DMS79 (cell line): ENCODE measurements at regions not wholly inside any gene's neighbourhood (a gene's known extent, or its start where the extent isn't known, plus 50 kb on each side); places are given as distances from the start of the nearest gene placed in this dataset.
"Not testable (repeated sequence)": the region's sequence is repeated elsewhere in the genome, so short reads cannot be mapped to it uniquely, and the experiment has no call there.

ENCODE experiments used
- DNase-seq: peaks from one replicate; lab custom pipeline; 2025; lab: John Stamatoyannopoulos, UW

DNA sequence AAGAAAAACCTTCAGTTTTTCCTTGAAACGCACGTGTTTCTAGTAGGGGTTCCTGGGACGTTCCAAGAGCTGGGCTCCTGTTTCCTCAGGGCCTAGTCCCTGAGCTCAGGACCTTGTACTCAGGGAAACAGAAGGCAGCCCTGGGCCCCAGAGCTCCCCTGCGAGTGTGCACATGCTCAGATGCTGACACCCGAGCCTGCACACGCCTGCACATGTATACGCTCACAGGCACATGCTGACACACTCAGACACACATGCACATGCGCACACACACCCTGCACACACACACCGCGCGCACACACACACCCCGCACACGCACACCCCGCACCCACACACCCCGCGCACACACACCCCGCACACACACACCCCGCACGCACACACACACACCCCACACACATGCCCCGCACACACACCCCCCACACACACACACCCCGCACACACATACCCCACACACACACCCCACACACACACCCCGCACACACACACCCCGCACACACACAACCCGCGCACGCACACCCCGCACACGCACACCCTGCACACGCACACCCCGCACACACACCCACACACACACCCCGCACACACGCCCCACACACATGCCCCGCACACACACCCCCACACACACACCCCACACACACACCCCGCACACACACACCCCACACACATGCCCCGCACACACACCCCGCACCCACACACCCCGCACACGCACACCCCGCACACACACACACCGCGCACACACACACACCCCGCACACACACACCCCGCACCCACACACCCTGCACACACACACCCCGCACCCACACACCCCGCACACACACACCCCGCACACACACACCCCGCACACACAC is 52.2 kb downstream of the CALML3 start:
- no peak for DNase-seq

DNA sequence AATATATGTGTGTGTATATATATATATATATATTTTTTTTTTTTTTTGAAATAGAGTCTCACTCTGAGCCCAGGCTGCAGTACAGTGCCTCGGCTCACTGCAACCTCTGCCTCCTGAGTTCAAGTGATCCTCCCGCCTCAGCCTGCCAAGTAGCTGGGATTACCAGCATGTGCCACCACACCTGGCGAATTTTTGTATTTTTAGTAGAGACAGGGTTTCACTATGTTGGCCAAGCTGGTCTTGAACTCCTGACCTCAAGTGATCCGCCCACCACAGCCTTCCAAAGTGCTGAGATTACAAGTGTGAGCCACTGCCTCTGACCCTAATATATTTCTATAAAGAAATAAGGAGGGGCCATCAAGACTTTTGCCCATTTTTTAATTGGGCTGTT is 55.3 kb downstream of the CALML3 start:
- not testable (repeated sequence) for DNase-seq

DNA sequence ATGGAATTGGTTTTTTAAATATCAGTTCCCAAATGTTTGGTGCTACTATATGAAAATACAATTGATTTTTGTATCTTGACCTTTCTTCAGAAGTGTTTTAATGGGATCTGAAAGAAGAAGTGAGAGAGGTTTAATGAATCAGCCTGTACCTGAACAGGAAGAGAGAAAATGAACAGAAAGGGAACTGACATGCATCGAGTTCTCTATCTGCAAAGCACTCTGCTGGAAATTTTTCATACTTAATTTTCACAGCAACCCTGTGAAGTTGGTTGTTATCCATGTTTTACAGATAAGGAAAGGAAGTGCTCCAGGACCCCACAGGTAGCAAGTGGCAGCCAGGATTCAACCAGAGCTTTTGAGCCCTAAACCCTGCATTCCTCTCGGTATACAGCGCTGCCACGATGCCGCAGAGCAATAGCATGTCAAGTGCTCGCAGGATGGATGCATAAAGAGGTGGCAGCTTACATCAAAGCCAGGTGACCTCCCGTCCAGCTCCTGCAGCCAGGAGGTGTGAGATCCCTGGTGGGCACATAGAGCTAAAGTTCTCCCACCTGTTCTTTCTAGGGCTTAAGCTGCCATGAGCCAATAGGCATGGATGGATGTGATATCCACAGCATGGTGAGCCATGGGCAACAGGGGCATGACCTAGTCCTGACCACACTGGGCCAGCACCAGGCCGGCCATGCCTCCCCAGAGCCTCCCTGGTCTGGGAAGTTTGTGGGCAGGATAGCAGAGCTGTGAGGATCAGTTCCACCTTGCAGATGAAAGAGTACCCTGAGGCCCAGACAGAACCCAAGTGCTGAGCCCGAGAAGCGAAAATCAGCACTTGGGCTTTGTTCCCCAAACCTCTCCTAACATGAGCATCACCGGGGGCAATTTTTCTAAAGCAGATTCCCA is 57.2 kb downstream of the CALML3 start:
- no peak for DNase-seq

DNA sequence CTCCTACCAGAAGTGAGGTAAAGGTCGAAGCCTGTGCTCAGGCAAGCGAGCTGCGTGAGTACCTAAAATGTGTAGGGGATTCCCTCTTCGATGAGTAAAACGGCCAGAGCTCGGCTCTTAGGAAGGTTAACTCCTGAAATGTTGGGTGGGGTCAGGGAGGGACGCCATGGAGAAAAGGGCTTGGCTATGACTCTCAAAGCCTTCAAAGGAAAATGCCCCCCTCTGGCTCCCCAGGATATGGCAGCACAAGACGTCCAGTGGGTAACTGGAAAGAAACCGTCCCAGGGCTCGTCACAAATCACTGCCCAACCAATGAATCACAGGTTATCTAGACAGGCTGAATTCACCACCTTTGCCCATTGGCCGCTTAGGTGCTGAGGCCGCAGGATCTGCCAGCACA is 58.0 kb downstream of the CALML3 start:
- no peak for DNase-seq

DNA sequence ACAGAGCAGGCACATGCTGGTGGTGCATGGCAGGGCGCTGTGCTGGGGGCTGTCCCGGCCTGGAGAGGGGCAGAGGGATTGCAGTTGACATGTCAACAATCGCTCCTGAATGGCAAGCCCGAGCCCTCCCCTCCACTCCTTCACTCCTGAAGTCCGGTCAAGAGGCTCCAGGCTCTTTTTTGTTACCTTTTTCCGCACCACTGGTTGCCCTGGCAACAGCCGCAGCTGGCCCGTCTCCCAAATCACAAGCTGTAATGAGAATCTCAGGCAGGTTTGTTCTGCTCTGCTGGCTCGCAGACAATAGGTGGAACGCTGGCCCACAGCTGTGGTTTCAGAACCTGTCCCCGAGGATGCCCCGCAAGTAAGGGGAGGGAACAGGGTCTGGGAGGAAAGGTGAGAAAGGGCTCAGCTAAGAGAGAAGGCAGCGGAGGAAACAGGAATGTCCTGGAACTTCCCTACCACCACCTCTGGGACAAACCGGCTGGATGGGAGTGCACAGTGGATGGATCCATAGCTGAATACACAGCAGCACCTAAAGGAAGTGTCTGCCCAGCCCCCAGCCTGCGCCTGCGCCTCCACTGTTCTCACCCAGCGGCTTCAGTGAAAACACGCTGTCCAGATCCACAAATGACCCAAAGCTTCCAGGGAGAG is 58.9 kb downstream of the CALML3 start:
- DNase-seq, result peak; percentile 84

DNA sequence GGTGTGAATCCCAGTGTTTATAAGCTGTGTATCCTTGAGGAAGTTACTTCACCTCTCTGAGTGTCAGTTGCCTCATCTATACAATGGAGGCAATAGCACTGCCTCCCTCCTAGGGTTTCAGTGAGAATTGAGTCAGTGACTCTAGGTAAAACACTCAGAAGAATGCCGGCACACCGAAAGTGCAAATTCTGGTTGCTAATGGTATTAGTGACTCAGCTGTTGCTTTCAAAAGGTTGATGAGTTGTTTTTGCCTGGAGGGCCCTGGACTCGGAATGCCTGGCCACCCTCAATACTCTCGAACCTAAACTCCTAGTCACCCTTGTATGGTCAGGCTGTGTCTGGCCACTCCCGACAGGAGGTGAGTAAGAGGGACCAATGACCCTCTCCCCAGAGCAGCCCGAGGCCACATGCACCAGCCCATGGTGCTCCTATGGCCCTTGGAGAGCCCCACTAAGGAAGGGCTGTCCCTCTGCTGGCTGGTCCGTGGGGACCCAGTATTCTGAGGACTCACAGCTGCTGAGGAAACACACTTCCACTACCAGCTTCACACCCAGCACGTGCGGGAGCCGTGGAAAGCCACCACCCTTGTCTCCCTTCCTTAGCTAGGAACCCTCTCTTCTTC is 60.2 kb downstream of the CALML3 start:
- no peak for DNase-seq

DNA sequence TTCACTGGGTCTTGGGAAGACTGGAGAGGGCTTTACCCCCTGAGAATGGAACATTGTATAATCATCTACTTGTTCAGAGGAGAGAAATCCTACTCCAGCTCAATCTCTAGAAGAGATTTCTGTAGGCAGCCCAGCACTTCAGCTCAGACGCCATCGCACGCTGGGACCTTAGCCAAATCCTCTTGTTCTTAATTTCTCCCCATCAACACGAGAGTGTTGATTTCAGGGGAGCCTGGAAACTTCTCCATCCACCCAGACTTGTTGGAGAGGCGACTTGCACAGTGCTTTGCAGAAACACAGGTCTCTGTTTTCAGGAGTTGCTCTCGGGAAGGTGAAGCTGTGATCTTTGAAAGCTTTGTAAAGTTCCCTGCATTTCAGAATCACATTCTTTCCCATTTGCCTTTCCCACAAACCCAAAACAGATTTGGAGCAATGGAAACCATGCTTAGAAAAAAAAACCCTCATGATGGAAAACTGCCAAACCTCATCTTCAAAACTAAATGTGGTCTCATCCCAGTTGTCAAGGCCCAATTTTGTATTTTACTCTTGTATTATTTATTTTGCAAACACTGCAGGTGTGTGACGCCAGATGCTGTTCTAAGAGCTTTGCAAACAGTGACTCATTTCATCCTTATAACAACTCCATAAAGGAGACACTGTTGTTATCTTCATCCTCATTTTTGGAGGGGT is 60.9 kb downstream of the CALML3 start:
- DNase-seq, result peak; percentile 69

DNA sequence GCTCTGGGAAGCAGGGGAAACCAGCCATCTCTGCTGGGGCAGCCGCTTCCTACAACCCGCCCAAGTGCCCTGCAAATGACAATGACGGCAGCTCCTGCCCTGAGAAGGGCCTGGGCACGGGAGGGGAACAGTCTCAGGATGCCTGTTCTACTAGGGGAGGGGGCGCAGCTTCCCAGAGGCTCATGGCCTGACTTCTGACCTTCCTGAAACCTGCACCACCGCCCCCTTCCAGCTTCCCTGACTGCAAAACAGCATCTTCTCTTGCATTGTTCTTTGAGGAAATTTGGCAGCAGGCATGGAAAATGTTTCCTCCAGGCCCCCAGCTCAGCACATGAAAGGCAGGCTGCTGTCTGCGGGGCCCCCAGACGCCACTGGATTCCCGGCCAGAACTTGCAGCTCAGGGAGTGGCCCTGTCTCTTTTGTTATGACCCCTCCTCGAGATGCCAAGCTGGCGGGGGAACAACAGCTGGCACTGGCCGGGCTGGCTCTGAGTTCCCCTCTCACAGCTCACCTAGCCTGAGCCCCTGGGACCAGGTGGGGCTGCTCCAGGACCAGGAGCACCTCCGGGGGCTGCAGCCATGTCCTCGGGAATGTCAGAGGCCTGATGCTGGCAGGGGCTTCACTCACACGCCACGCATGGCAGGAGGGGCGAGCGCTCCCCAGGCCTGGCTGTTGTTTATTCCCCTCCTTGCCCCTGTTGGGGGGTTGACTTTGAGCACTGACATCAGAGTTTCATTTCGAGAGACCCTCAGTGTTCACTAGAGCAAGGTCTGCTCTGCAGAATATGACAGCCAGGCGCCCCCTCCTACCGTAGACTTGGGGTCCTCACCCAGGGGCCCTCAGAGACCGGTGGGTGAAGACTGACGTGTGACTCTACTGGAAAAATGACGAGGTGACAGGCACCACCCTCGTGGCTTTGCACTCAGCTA is 62.7 kb downstream of the CALML3 start:
- no peak for DNase-seq

DNA sequence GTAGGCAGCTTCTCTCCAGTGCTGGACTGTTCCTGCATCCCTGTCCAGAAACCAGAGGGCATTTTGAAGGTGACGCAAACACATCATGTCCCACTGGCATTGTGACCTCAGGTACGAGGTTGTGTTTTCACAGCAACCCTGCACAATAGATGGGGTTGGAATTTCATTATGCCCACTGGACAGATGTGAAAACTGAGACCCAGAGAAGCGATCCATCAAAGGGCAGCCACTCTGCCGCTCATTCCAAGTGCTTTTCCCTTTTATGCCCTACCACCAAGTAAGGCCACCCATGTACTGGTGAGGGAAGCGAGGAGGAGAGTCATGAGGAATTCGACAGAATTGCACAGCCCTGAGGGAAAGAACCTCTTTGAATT is 63.3 kb downstream of the CALML3 start:
- DNase-seq, result no peak

DNA sequence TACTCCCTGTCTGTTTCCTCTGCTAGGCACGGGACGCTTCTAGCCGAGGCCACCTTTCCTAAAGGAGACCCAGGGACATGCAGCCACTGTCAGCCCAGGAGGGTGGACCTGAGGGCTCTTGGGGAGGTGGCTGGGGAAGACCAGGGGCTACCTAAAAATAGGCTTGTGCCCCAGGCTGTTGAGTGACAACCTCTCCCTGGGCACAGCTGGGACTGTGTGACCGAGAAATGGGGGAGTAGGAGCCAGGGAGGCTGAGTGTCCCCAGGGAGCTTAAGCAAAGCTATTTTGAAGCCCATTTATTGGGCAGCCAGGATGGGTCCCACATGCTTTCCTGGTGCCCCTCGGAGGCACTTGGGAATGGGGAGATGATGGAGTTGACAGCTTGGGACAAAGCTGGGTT is 63.8 kb downstream of the CALML3 start:
- no peak for DNase-seq
